RWPE2 (cell line): ENCODE measurements at regions not wholly inside any gene's neighbourhood (a gene's known extent, or its start where the extent isn't known, plus 50 kb on each side); places are given as distances from the start of the nearest gene placed in this dataset.
"Not testable (repeated sequence)": the region's sequence is repeated elsewhere in the genome, so short reads cannot be mapped to it uniquely, and the experiment has no call there.

Experiments
- ATAC-seq: fragments of 200-7000 bp; cut with Tn5 transposase; 3 replicates; pipeline ENCODE4 v1.9.1; 2021; ENCODE audit warnings: low read depth
- DNase-seq: peaks from one replicate; pipeline ENCODE4 v3.0.0-alpha.2; 2020; ENCODE audit warnings: low spot score
- H3K27ac ChIP-seq: fragments of 450-650 bp; 2 replicates; pipeline ENCODE4 v1.5.1; 2017; ENCODE audit warnings: mild to moderate bottlenecking; ENCODE audit not compliant: poor library complexity, severe bottlenecking
- H3K27me3 ChIP-seq: fragments of 250-450 bp; sonication (Bioruptor Pico); 2 replicates; pipeline ENCODE4 v1.5.1; 2021; ENCODE audit warnings: mild to moderate bottlenecking, moderate library complexity; ENCODE audit not compliant: insufficient read depth, poor library complexity, severe bottlenecking
- H3K36me3 ChIP-seq: fragments of 250-450 bp; sonication (Bioruptor Pico); 2 replicates; pipeline ENCODE4 v1.5.1; 2020; ENCODE audit warnings: low read depth, mild to moderate bottlenecking, moderate library complexity
- H3K4me1 ChIP-seq: fragments of 250-450 bp; sonication (Bioruptor Pico); 2 replicates; pipeline ENCODE4 v1.5.1; 2021; ENCODE audit warnings: mild to moderate bottlenecking, moderate library complexity; ENCODE audit not compliant: insufficient read depth, poor library complexity, severe bottlenecking
- H3K4me3 ChIP-seq: fragments of 250-450 bp; sonication (Bioruptor Pico); 2 replicates; pipeline ENCODE4 v1.5.1; 2021; ENCODE audit warnings: mild to moderate bottlenecking, moderate library complexity; ENCODE audit not compliant: severe bottlenecking
- H3K9me3 ChIP-seq: fragments of 250-450 bp; sonication (Bioruptor Pico); 2 replicates; pipeline ENCODE4 v1.5.1; 2021; ENCODE audit warnings: mild to moderate bottlenecking, moderate library complexity; ENCODE audit not compliant: severe bottlenecking
- CTCF ChIP-seq: fragments of 450-650 bp; IDR thresholded peaks from one replicate; pipeline ENCODE4 v1.5.1; 2017; ENCODE audit warnings: mild to moderate bottlenecking, moderate library complexity; ENCODE audit not compliant: poor library complexity, severe bottlenecking

DNA sequence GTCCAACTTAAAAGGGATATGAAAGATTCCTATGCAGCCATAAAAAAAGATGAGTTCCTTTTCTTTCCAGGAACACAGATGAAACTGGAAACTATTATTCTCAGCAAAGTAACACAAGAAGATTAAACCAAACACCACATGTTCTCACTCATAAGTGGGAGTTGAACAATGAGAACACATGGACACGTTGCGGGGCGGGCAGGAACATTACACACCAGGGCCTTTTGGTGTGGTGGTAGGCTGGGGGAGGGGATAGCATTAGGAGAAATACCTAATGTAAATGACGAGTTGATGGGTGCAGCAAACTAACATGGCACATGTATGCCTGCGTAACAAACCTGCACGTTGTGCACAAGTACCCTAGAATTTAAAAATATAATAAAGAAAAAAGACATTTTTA is 516.1 kb downstream of the LRRC70 start:
- H3K36me3 ChIP-seq = no peaks in the 10 kb centered on the region
- no peak for DNase-seq
- ATAC-seq = no peak
- no peak overlapping the region for H3K27ac ChIP-seq
- no peaks in the 10 kb centered on the region for H3K9me3 ChIP-seq
- TF ChIP-seq CTCF = no peak
- peaks cover 4% of the 10 kb centered on the region for H3K27me3 ChIP-seq
- no peaks in the 10 kb centered on the region for H3K4me1 ChIP-seq
- no peak overlapping the region for H3K4me3 ChIP-seq

GRCh38 chr5:63089147-63089546 is 510.5 kb downstream of the LRRC70 start:
- H3K4me1 ChIP-seq = no peaks in the 10 kb centered on the region
- H3K27me3 ChIP-seq = peaks cover 11% of the 10 kb centered on the region
- no peaks in the 10 kb centered on the region for H3K9me3 ChIP-seq
- H3K27ac ChIP-seq = no peak overlapping the region
- no peak for DNase-seq
- TF ChIP-seq CTCF = no peak
- H3K36me3 ChIP-seq = no peaks in the 10 kb centered on the region
- H3K4me3 ChIP-seq = no peak overlapping the region
- no peak for ATAC-seq

DNA sequence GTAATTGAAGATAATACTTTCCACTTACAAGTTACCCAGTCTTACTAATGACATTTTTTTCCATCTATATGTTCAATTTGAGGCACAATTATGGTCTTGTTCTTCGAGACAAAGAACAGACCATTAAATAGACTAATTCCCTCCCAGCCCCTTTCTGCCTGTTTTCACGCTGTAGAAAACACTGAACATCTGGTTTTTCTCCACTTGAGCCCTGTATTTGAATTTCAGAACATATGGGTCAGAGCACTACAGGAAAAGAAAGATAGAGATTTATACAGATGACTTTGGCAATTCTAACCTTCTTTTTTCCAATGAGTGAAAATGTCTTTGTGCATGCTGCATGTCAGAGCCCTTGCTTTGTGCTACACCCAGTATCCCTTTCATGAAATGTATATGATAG is 506.9 kb downstream of the LRRC70 start:
- H3K36me3 ChIP-seq = no peaks in the 10 kb centered on the region
- H3K27ac ChIP-seq = no peak overlapping the region
- ATAC-seq (no peak), DNase-seq (no peak)
- no peak overlapping the region for H3K4me3 ChIP-seq
- H3K9me3 ChIP-seq = no peaks in the 10 kb centered on the region
- H3K4me1 ChIP-seq = no peaks in the 10 kb centered on the region
- TF ChIP-seq CTCF = no peak
- H3K27me3 ChIP-seq = peaks cover 11% of the 10 kb centered on the region

DNA sequence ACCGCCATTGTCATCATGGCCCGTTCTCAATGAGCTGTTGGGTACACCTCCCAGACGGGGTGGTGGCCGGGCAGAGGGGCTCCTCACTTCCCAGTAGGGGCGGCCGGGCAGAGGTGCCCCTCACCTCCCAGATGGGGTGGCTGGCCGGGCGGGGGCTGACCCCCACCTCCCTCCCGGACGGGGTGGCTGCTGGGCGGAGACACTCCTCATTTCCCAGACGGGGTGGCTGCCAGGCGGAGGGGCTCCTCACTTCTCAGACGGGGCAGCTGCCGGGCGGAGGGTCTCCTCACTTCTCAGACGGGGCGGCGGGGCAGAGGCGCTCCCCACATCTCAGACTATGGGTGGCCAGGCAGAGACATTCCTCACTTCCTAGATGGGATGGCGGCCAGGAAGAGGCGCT is 505.1 kb downstream of the LRRC70 start:
- H3K9me3 ChIP-seq, H3K4me1 ChIP-seq, DNase-seq, H3K4me3 ChIP-seq, H3K27ac ChIP-seq, ATAC-seq, H3K36me3 ChIP-seq: not testable (repeated sequence)
- H3K27me3 ChIP-seq = peaks cover 11% of the 10 kb centered on the region

- TF ChIP-seq CTCF = no peak
- H3K36me3 ChIP-seq = no peaks in the 10 kb centered on the region
- peaks cover 3% of the 10 kb centered on the region for H3K27me3 ChIP-seq
- H3K9me3 ChIP-seq = no peaks in the 10 kb centered on the region
- ATAC-seq = no peak
- H3K4me1 ChIP-seq = no peaks in the 10 kb centered on the region
- no peak overlapping the region for H3K27ac ChIP-seq
- no peak for DNase-seq
- no peak overlapping the region for H3K4me3 ChIP-seq
Measured at GRCh38 chr5:63081402-63081801, 502.8 kb downstream of the LRRC70 start.
